Transverse colon (tissue), 4 donors: ENCODE measurements at regions not wholly inside any gene's neighbourhood (a gene's known extent, or its start where the extent isn't known, plus 50 kb on each side); places are given as distances from the start of the nearest gene placed in this dataset.

ENCODE experiments used
- DNase-seq: peaks from one replicate; pipeline ENCODE4 v3.0.0-alpha.2; 2019
- H3K27ac ChIP-seq, 4 donors: fragments of 200-600 bp; sonication (generic); 2 replicates each; pipeline ENCODE4 v1.5.1; 2016 to 2018; ENCODE audit warnings: inconsistent platforms in 4 of 4
- H3K27me3 ChIP-seq: fragments of 200-600 bp; sonication (generic); 2 replicates; pipeline ENCODE4 v1.5.1; 2017; ENCODE audit warnings: inconsistent platforms
- H3K36me3 ChIP-seq, 4 donors: fragments of 200-600 bp; sonication (generic); 2 replicates each; pipeline ENCODE4 v1.5.1; 2017 to 2019; ENCODE audit warnings: inconsistent platforms in 4 of 4
- H3K4me1 ChIP-seq, 4 donors: fragments of 200-600 bp; sonication (generic); 2 replicates each; pipeline ENCODE4 v1.5.1; 2017 to 2020; ENCODE audit warnings: inconsistent platforms in 4 of 4
- H3K4me3 ChIP-seq, 4 donors: fragments of 200-600 bp; sonication (generic); 1 replicate in 1 of 4; 2 replicates in 3 of 4; pipeline versions ENCODE4 v1.5.1 to v1.6.1; 2017 to 2019; ENCODE audit warnings: inconsistent platforms in 4 of 4
- H3K9me3 ChIP-seq, 2 donors: fragments of 200-600 bp; sonication (generic); 2 replicates each; pipeline ENCODE4 v1.5.1; 2017 to 2019; ENCODE audit warnings: inconsistent platforms in 2 of 2
- CTCF ChIP-seq, 5 experiments: fragments of 200-600 bp in 3 of 5; fragments of 450-650 bp in 2 of 5; sonication (generic) in 3 of 5; IDR thresholded peaks; 1 replicate in 2 of 5; 2 replicates in 3 of 5; pipeline ENCODE4 v1.5.1; 2016 to 2017; ENCODE audit warnings: antibody characterized with exemption in 5 of 5, inconsistent platforms in 3 of 5, mild to moderate bottlenecking in 2 of 5, moderate library complexity in 1 of 5
- EP300 ChIP-seq: sonication (generic); formaldehyde crosslinking; IDR thresholded peaks from one replicate; pipeline ENCODE4 v1.6.1; 2017; ENCODE audit warnings: antibody characterized with exemption, low read depth
- POLR2A ChIP-seq: fragments of 450-650 bp; IDR thresholded peaks from one replicate; pipeline ENCODE4 v1.6.1; 2016; ENCODE audit warnings: antibody characterized with exemption, mild to moderate bottlenecking, moderate library complexity
- POLR2AphosphoS5 ChIP-seq, 3 donors: sonication (generic); formaldehyde crosslinking; IDR thresholded peaks; one replicate each; pipeline ENCODE4 v1.6.1; 2016; ENCODE audit warnings: antibody characterized with exemption in 3 of 3
- WGBS, 2 donors: methylation state at CpG; one replicate each; pipeline ENCODE4 v1.1.5; 2018; ENCODE audit warnings: low coverage in 1 of 2; 5-methylcytosine and 5-hydroxymethylcytosine counted together
- in situ Hi-C, 4 donors: fragments of 200-750 bp; cut with MboI; loops; one replicate each; pipeline versions ENCODE4 v1.15.0 to v1.15.1; 2017; ENCODE audit warnings: low sequenced_read_pairs in 3 of 4, low pct_ligation_motif_present in 1 of 4, low pct_unique_long_range_greater_than_20kb in 1 of 4
- intact Hi-C: fragments of 100-400 bp; cut with DNase I; formaldehyde crosslinking; loops from one replicate; pipeline ENCODE4 v1.15.1; 2023; ENCODE audit warnings: low total_unique reads

DNA sequence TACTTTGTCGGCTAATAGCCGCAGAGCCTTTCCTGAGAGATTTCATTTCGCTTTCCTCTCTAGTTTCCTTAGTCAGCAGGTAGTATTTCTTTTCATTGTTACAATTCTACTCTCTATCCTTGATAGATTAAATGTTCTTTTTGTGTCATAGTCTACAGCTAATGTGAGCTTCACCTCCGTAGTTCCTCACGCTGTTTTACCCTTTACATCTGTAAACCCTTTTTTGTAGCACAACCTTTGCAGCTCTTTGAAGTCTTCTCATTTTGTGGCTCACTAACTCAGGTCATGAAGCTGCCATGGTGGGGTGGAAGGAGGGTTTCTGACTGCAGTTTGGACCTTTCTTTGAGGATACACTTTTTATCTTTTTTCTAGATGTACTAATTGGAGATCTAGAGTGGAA, 1008.8 kb upstream of the PABPC4L start:
- in situ Hi-C loops (no loop called here), intact Hi-C loops (no loop called here)
- 86 to 95% methylated on average over 5 of the region's 5 CpGs for WGBS, 2 donors
- no peaks in the 10 kb centered on the region for H3K27me3 ChIP-seq
- H3K4me1 ChIP-seq: no peaks in the 10 kb centered on the region
- no peak for TF ChIP-seq CTCF (IDR thresholded peaks at IDR 0.05)
- no peak for TF ChIP-seq POLR2AphosphoS5 (IDR thresholded peaks at IDR 0.05)
- TF ChIP-seq POLR2A: no peak
- no peaks in the 10 kb centered on the region for H3K9me3 ChIP-seq
- DNase-seq: no peak
- no peaks in the 10 kb centered on the region for H3K36me3 ChIP-seq
- H3K27ac ChIP-seq: no peak overlapping the region
- H3K4me3 ChIP-seq: no peak overlapping the region

DNA sequence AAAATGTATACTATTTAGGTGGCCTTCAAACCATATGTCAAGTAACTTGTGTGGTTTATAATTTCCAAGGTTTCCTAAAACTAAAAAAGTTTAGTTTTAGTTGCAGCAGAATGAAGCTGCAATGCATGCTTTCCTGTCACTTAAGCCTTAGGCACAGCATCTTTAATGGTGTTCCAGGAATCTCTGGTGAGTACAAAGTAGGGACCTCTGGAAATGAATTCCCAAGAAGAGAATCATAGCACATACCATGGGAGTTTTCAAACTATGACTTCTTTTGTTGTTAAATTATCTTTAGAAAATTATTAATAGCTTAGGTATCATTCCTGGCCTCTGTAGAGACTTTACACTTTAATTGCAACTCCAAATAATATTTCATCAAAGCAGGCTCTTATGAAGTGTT, 1005.9 kb upstream of the PABPC4L start:
- no peak for DNase-seq
- no peaks in the 10 kb centered on the region for H3K9me3 ChIP-seq
- intact Hi-C loops: no loop called here
- TF ChIP-seq EP300 (no peak), CTCF (IDR thresholded peaks at IDR 0.05) (no peak), POLR2AphosphoS5 (IDR thresholded peaks at IDR 0.05) (no peak), POLR2A (no peak)
- H3K27ac ChIP-seq: no peak overlapping the region
- H3K36me3 ChIP-seq: no peaks in the 10 kb centered on the region
- in situ Hi-C loops: no loop called here
- H3K27me3 ChIP-seq: no peaks in the 10 kb centered on the region
- H3K4me1 ChIP-seq: no peaks in the 10 kb centered on the region
- no peak overlapping the region for H3K4me3 ChIP-seq

DNA sequence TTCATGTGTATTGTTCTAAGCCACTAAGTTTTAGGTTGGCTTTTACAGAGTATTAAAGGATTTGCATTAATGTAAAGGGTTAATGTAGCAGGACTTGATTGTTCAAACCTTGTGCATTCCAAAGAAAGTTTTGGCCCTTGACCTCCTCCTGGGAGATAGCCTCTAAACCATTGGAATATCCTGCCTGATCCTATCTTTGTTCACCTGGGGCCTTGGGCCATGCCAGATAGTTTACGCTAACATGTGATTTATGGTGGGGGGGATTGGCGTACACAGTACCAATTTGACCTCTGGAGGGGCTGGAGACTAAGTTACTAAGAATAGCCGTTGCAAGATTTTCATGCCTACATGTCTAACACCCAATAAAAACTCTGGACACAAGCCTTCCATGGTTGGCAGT, 1002.7 kb upstream of the PABPC4L start:
- Histone ChIP-seq H3K36me3 (no peaks in the 10 kb centered on the region), H3K27ac (no peak overlapping the region), H3K27me3 (no peaks in the 10 kb centered on the region), H3K9me3 (no peaks in the 10 kb centered on the region), H3K4me1 (no peaks in the 10 kb centered on the region), H3K4me3 (no peak overlapping the region)
- no peak for DNase-seq
- TF ChIP-seq EP300 (no peak), POLR2AphosphoS5 (IDR thresholded peaks at IDR 0.05) (no peak), POLR2A (no peak), CTCF (IDR thresholded peaks at IDR 0.05) (no peak)
- in situ Hi-C loops (no loop called here), intact Hi-C loops (no loop called here)
- 49 to 60% methylated on average over 3 of the region's 3 CpGs for WGBS, 2 donors

DNA sequence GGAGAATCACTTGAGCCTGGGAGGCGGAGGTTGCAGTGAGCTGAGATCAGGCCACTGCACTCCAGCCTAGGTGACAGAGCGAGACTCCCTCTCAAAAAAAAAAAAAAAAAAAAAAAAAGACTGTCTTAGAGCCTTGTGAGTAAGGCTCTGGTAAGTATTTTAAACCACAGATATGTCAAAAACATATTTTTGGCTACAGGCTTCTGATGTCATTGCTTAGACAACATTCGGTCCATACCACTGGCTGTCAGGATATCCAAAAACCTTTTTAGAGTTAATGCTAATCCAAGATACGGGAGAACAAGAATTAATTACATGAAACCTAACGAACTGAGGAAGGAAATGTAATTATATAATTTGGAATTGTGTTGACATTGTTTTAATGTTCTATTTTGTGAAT, 999.5 kb upstream of the PABPC4L start:
- no peak overlapping the region for H3K27ac ChIP-seq
- no peak for DNase-seq
- no peaks in the 10 kb centered on the region for H3K9me3 ChIP-seq
- H3K4me1 ChIP-seq: no peaks in the 10 kb centered on the region
- intact Hi-C loops: no loop called here
- no peaks in the 10 kb centered on the region for H3K27me3 ChIP-seq
- in situ Hi-C loops: no loop called here
- no peaks in the 10 kb centered on the region for H3K36me3 ChIP-seq
- TF ChIP-seq EP300: no peak
- TF ChIP-seq POLR2A: no peak
- TF ChIP-seq POLR2AphosphoS5 (IDR thresholded peaks at IDR 0.05): no peak
- no peak for TF ChIP-seq CTCF (IDR thresholded peaks at IDR 0.05)
- H3K4me3 ChIP-seq: no peak overlapping the region
- WGBS, 2 donors: 73 to 84% methylated on average over 3 to 5 of the region's 5 CpGs
